ENCODE measurements at regions not wholly inside any gene's neighbourhood (a gene's known extent, or its start where the extent isn't known, plus 50 kb on each side); places are given as distances from the start of the nearest gene placed in this dataset.
A peak's percentile ranks its signal among the peaks of the same experiment; 100 is the strongest.

DNA sequence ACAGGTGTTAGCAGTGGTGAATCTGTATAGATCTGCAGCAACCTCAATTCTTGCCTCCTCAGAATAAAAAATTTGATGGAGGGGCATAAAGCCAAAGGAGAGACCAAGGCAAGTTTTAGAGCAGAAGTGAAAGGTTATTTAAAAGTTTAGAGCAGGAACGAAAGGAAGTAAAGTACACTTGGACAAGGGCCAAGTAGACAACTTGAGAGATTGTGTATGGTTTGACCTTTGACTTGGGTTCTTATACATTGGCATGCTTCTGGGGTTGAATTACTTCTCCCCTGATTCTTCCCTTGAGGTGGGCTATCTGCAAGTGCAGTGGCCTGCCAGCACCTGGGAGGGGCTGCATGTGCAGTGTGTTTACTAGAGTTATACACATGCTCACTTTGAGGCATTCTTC is 278.8 kb upstream of the NDST3 start:
- in situ Hi-C loops (cut with HindIII; ENCODE audit: low pct_ligation_motif_present, low sequenced_read_pairs): no loop called here
- no peak for DNase-seq
- TF ChIP-seq, protein P1, sequence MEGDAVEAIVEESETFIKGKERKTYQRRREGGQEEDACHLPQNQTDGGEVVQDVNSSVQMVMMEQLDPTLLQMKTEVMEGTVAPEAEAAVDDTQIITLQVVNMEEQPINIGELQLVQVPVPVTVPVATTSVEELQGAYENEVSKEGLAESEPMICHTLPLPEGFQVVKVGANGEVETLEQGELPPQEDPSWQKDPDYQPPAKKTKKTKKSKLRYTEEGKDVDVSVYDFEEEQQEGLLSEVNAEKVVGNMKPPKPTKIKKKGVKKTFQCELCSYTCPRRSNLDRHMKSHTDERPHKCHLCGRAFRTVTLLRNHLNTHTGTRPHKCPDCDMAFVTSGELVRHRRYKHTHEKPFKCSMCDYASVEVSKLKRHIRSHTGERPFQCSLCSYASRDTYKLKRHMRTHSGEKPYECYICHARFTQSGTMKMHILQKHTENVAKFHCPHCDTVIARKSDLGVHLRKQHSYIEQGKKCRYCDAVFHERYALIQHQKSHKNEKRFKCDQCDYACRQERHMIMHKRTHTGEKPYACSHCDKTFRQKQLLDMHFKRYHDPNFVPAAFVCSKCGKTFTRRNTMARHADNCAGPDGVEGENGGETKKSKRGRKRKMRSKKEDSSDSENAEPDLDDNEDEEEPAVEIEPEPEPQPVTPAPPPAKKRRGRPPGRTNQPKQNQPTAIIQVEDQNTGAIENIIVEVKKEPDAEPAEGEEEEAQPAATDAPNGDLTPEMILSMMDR (IDR thresholded peaks at IDR 0.05; ENCODE audit: low read depth, low read length, missing control alignments): no peak
- Histone ChIP-seq H3K27me3 (replicated peaks) (no peaks in the 10 kb centered on the region), H3K27ac (no peak overlapping the region), H3K4me3 (ENCODE audit: low read depth, low read length) (no peak overlapping the region), H3K36me3 (replicated peaks) (no peaks in the 10 kb centered on the region)

DNA sequence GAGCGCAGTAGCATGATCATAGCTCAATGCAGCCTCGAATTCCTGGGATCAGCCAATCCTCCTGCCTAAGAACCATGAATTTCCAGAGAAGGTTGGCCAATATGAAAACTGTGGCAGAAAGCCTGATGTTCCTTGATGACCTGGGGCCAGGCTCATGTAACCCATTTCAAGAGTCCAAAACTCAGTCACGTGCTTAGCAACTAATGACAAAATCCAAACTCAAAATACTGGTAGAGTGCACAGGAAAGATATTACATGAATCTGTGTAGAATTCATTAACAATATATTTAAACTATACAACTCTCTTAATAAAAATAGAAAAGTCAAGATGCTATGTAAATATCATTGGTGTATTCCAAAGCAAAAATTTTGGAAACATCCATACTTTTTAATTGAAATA is 265.7 kb upstream of the NDST3 start:
- TF ChIP-seq, protein P1 (IDR thresholded peaks at IDR 0.05; ENCODE audit: low read depth, low read length, missing control alignments): no peak
- Histone ChIP-seq H3K36me3 (replicated peaks) (no peaks in the 10 kb centered on the region), H3K27ac (no peak overlapping the region), H3K4me3 (ENCODE audit: low read depth, low read length) (no peak overlapping the region), H3K27me3 (replicated peaks) (no peaks in the 10 kb centered on the region)
- in situ Hi-C loops (cut with HindIII; ENCODE audit: low pct_ligation_motif_present, low sequenced_read_pairs): no loop called here
- no peak for DNase-seq

DNA sequence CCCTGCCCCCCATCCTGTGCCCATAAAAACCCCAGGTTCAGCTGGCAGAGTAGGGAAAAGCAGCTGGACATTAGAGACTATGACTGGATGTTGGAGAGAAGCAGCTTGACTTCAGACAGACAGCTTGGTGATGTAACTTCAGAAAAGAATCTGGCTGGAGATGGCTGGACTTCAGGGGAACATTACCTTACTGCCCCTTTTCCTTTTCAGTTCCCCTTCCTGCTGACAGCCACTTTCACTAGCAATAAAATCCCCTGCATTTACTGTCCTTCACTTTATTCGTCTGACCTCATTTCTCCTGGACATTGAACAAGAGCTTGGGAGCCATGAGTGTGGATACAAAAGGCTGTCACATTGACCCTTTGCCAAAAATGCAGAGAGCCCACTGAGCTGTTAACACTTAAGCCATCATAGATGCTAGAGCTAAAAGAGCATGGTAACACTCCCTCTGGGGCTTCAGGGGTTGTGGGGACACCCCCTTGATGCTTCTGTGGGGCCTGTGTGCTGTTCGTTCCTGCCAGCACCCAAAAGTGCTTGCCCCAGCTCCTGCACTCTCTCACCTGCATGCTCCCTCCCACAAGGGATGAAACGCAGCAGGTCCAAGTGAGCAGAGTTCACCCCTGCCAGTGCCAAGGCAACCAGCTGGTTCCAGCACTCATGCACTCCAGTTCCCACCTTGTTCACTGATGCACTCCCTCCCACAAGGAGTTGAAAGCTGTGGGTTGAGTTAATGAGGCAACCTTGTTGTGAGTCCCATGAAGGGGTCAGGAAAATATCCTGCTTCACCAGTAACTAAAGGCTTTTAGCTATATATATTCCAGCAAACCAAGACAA is 263.8 kb upstream of the NDST3 start:
- H3K36me3 ChIP-seq (replicated peaks): no peaks in the 10 kb centered on the region
- no peak for DNase-seq
- in situ Hi-C loops (cut with HindIII; ENCODE audit: low pct_ligation_motif_present, low sequenced_read_pairs): no loop called here
- H3K4me3 ChIP-seq (ENCODE audit: low read depth, low read length): no peak overlapping the region
- no peak overlapping the region for H3K27ac ChIP-seq
- TF ChIP-seq, protein P1 (IDR thresholded peaks at IDR 0.05; ENCODE audit: low read depth, low read length, missing control alignments): no peak
- H3K27me3 ChIP-seq (replicated peaks): no peaks in the 10 kb centered on the region

DNA sequence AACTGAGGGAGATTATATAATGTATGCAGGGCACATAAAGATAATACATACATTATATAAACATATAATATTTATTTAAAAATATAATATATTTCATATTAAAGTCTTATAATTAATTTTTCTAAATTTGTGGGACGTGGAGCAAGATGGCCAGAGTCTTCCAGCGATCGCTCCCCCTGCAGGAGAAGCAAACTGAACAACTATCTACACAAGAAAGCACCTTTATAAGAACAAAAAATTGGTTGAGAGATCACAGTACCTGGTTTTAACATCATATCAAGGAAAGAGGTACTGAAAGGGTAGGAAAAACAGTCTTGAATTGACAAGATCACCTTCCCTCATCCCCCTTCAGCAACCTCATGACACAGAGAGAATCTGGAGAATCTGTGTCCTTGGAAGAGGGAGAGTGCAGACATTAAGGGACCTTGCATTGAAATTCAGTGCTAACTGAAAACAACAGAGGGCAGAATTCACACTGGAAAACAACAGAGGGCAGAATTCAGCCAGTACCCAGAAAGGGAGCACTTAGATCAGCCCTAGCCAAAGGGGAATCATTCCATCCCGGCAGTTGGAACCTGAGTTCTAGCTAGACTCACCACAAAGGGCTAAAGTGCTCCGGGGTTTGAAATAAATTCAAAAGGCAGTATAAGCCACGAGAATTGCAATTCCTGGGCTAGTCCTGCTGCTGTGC is 262.5 kb upstream of the NDST3 start:
- TF ChIP-seq, protein P1 (IDR thresholded peaks at IDR 0.05; ENCODE audit: low read depth, low read length, missing control alignments): peak; percentile 19
- Histone ChIP-seq H3K4me3 (ENCODE audit: low read depth, low read length) (no peak overlapping the region), H3K36me3 (replicated peaks) (no peaks in the 10 kb centered on the region), H3K27ac (no peak overlapping the region), H3K27me3 (replicated peaks) (no peaks in the 10 kb centered on the region)
- in situ Hi-C loops (cut with HindIII; ENCODE audit: low pct_ligation_motif_present, low sequenced_read_pairs): no loop called here
- no peak for DNase-seq

DNA sequence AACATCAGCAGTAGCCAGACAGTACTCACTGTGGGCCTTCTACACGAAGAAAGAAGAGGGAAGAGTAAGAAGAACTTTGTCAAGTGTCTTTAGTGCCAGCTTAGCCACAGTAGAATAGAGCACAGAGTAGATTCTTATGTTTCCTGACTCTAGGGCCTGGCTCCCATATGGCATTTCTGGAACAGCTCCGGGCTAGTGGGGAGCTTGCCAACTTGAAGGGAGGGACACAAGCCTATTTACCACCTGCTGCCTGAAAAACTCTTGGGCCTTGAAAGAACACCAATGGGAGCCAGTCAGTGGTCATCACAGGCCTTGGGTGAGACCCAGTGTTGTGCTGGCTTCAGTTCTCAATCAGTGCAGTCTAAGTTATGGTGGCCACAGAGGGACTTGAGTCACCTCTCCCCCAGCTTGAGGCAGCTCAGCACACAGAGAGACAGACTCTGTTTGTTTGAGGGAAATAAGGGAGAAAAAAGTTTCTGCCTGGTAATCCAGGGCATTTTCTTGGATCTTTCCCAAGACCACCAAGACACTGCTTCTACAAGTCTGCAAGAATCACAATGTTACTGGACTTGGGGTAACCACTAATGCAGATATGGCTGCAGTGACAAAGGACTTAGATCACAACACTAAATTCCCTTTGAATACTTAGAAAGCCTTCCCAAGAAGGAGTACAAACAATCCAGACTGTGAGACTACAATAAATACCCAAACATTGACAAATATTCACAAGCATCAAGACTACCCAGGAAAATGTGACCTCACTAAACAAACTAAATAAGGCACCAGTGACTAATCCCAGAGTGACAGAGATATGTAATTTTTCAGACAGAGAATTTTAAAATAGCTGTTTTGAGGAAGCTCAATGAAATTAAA is 261.0 kb upstream of the NDST3 start:
- Histone ChIP-seq H3K27me3 (replicated peaks) (no peaks in the 10 kb centered on the region), H3K4me3 (ENCODE audit: low read depth, low read length) (no peak overlapping the region), H3K36me3 (replicated peaks) (no peaks in the 10 kb centered on the region), H3K27ac (no peak overlapping the region)
- no peak for DNase-seq
- TF ChIP-seq, protein P1 (IDR thresholded peaks at IDR 0.05; ENCODE audit: low read depth, low read length, missing control alignments): no peak
- in situ Hi-C loops (cut with HindIII; ENCODE audit: low pct_ligation_motif_present, low sequenced_read_pairs): no loop called here
